ENCODE measurements at regions not wholly inside any gene's neighbourhood (a gene's known extent, or its start where the extent isn't known, plus 50 kb on each side); places are given as distances from the start of the nearest gene placed in this dataset.

GRCh38 chr14:101399737-101400517 is 161.4 kb upstream of the DIO3 start:
- no peak for DNase-seq (ENCODE audit: low read depth in 2 of 2)

GRCh38 chr14:101400830-101401229 is 160.5 kb upstream of the DIO3 start:
- DNase-seq (ENCODE audit: low read depth in 2 of 2), result no peak

- no peak for DNase-seq (ENCODE audit: low read depth in 2 of 2)
These were observed 158.2 kb upstream of the DIO3 start for GRCh38 chr14:101402936-101403660.

- DNase-seq (ENCODE audit: low read depth in 2 of 2), result no peak
These were observed 156.7 kb upstream of the DIO3 start for GRCh38 chr14:101404426-101405170.

- DNase-seq (ENCODE audit: low read depth in 2 of 2), result no peak
These were observed 156.0 kb upstream of the DIO3 start for GRCh38 chr14:101405171-101405883.

GRCh38 chr14:101406921-101407320 is 154.4 kb upstream of the DIO3 start:
- no peak for DNase-seq (ENCODE audit: low read depth in 2 of 2)

GRCh38 chr14:101407328-101407727 is 154.0 kb upstream of the DIO3 start:
- DNase-seq (ENCODE audit: low read depth in 2 of 2), result no peak

- DNase-seq (ENCODE audit: low read depth in 2 of 2), result no peak
These were observed 153.0 kb upstream of the DIO3 start for GRCh38 chr14:101408077-101408831.

GRCh38 chr14:101409006-101409543 is 152.2 kb upstream of the DIO3 start:
- DNase-seq (ENCODE audit: low read depth in 2 of 2), result no peak

GRCh38 chr14:101410126-101410525 is 151.2 kb upstream of the DIO3 start:
- DNase-seq (ENCODE audit: low read depth in 2 of 2), result no peak

- no peak for DNase-seq (ENCODE audit: low read depth in 2 of 2)
These were observed 150.1 kb upstream of the DIO3 start for GRCh38 chr14:101411151-101411550.

- DNase-seq (ENCODE audit: low read depth in 2 of 2), result no peak
These were observed 149.5 kb upstream of the DIO3 start for GRCh38 chr14:101411779-101412178.

GRCh38 chr14:101412739-101413138 is 148.6 kb upstream of the DIO3 start:
- no peak for DNase-seq (ENCODE audit: low read depth in 2 of 2)

GRCh38 chr14:101417434-101417833 is 143.9 kb upstream of the DIO3 start:
- DNase-seq (ENCODE audit: low read depth in 2 of 2), result no peak

GRCh38 chr14:101418601-101419000 is 142.7 kb upstream of the DIO3 start:
- no peak for DNase-seq (ENCODE audit: low read depth in 2 of 2)

GRCh38 chr14:101426466-101426865 is 134.8 kb upstream of the DIO3 start:
- no peak for DNase-seq (ENCODE audit: low read depth in 2 of 2)

- no peak for DNase-seq (ENCODE audit: low read depth in 2 of 2)
These were observed 132.9 kb upstream of the DIO3 start for GRCh38 chr14:101428409-101428808.

GRCh38 chr14:101435546-101435945 is 125.7 kb upstream of the DIO3 start:
- DNase-seq (ENCODE audit: low read depth in 2 of 2), result no peak

- DNase-seq (ENCODE audit: low read depth in 2 of 2), result no peak
These were observed 122.3 kb upstream of the DIO3 start for GRCh38 chr14:101439023-101439422.

GRCh38 chr14:101440496-101440895 is 120.8 kb upstream of the DIO3 start:
- no peak for DNase-seq (ENCODE audit: low read depth in 2 of 2)

- no peak for DNase-seq (ENCODE audit: low read depth in 2 of 2)
These were observed 119.6 kb upstream of the DIO3 start for GRCh38 chr14:101441710-101442109.

Data from stimulated activated CD4-positive, alpha-beta T cell treated with anti-CD3 and anti-CD28 coated beads, Interleukin-4, amount 100 ng/mL, for 48 hours (primary cell).